ENCODE measurements at regions not wholly inside any gene's neighbourhood (a gene's known extent, or its start where the extent isn't known, plus 50 kb on each side); places are given as distances from the start of the nearest gene placed in this dataset.
"Not testable (repeated sequence)": the region's sequence is repeated elsewhere in the genome, so short reads cannot be mapped to it uniquely, and the experiment has no call there.

- no peak for DNase-seq
Measured at GRCh38 chr3:5560199-5560598, 372.7 kb downstream of the EDEM1 start.

- DNase-seq = no peak
Measured at GRCh38 chr3:5563537-5564277, 376.2 kb downstream of the EDEM1 start.

- no peak for DNase-seq
Measured at GRCh38 chr3:5564278-5564666, 376.8 kb downstream of the EDEM1 start.

GRCh38 chr3:5565026-5565425 lies 377.5 kb downstream of the EDEM1 start:
- no peak for DNase-seq

DNA sequence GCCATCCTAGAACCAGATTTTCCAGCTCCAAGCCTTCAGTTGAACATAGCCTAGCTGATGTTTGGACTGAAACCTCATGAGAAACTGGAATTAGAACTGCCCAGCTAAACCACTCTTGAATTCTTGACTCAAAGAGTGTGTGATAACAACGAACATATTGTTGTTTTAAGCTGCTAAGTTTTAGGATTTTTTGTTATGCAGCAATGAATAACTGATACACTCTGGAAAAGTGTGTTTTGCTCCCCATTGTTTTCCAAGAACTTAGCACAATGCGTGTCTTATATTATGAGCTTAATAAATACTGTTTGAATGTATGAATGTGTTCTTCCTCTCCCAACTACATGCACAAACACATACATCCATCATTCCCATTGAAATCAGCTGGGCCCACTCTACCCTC lies 379.6 kb downstream of the EDEM1 start:
- no peak for DNase-seq

DNA sequence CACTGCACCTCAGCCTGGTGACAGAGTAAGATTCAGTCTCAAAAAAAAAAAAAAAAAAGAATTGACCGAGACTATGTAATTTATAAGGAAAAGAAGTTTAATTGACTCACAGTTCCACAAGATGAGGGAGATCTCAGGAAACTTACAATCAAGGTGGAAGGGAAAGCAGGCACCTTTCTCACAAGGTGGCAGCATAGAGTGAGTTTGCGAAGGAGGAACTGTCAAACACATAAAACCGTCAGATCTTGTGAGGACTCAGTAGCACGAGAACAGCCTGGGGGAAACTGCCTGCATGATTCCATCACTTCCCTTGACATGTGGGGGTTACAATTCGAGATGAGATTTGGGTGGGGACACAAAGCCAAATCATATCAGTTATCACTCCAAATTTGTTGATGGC lies 380.9 kb downstream of the EDEM1 start:
- no peak for DNase-seq

DNA sequence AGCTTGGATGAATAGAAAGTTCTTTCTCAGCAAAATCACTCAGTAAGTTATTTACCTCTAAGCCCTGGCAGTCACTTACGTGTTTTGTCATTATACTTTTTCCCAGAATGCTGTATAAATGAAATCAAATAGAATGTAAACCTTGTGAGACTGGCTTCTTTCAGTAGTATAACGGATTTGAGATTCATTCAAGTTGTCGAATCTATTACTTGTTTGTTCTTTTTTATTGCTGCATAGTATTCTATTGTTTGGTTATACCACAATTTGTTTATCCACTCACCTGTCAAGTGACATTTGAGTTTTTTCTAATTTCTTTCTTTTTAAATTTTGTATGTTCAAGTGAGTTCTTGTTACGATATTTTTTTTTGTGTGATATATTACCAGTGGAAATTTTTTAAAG lies 381.6 kb downstream of the EDEM1 start:
- no peak for DNase-seq

DNA sequence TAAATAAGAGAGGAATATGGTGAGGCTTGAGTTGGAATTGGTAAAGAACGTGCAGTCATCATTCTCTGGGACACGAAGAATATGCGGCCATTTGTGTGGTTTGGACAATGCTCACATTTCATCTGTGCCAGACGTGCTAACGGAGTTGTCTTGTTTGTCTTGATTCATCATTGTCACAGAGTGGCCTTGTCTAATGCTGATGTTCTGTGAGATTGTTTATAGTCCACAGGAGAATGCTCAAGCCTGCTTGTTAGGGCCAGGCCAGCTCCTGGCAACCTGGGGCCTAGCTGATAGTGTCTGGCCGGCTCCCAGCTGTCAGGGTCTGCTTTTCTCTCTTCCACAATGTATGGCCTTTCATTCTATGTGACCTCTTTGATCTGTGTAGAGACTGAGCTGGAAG lies 384.7 kb downstream of the EDEM1 start:
- DNase-seq = no peak

DNA sequence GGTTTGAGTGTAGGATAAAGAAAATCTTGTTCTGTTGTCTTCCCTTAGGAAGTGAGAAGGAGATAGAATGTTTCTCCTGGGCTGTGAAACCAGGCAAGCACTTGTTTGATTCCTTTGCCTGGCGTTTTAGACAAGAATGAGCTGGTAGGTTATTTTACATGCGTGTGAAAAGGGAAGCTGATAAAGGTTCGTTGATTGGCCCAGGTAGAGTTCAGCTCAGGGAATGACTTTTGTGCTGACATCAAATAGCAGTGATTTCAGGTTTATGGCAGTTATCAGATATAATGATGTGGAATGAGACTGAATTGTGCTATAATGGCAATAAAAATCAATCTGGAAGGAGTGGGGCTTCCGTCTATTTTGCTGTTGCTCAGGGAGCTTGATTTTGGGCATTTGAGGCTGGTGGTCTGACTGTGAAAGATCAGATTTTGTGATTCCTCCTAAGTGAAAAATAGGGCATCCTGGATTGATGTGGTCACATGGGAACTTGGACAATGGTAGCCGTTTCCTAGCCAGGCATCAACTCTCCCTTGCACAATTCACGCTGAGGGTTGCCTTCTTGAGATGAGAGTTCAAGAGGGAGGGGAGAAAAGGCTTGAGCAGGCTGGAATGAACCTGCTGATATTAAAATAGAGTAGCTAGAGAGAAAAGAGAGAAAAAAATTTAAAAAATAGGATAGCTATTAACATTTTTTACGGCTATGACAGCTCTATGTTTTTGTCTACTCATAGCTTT lies 388.9 kb downstream of the EDEM1 start:
- no peak for DNase-seq

- DNase-seq = no peak
Measured at GRCh38 chr3:5579139-5579602, 391.7 kb downstream of the EDEM1 start.

DNA sequence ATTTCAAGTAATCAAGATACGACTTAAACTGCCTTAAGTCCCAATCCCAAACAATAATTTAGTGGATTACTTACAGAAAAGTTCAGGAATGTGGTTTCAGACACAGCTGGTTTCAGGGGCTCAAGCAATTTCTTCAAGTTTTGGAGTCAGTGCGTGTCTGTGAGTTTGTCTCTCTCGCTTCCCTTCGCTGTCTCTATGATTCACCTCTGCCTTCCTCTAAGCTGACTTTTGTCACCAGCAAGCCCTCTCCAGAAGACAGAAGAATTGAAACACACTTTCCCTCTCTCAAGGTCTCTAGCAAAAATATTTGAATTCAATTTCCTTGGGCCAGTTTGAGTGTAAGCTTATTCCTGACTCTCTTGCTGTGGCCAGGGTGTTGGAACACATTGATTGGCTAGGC lies 392.4 kb downstream of the EDEM1 start:
- no peak for DNase-seq

DNA sequence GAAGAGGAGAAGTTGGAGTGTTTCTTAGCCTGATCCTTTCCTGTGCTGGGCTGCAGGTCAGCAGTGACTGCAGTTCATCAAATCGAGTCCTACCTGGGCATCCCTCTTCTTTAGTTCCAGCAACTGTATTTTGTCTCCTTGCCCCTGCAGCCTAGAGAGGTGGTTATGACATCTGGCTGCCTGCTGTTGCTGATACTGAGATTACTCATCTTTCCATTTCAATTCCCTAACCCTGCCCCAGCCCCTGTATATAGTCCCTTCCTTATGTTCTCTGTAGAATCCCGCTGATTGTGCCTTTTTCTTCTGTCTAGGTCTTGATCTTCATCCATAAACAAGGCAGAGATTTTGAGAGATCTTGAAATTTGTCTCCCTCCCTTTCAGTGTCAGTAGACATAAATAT lies 393.3 kb downstream of the EDEM1 start:
- no peak for DNase-seq

GRCh38 chr3:5581743-5582142 lies 394.2 kb downstream of the EDEM1 start:
- DNase-seq = no peak

DNA sequence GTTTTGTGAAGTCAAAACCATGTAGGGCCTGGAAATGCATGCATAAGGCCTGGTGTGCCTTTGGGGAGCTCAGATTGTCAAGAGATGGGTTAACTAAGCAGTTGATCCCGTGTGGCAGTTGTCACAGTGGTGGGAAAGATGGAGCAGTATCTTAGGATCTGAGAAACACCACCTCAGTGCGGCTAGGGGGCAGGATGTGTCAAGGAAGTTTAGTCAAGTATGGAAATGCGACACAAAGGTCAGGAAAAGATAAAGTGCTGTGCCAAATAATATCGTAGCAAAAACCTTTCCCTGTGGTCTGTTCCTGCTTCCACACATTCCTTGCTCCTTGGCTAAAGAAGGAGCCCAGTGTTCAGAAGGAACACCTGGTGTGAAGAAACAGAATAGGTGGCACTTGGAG lies 396.4 kb downstream of the EDEM1 start:
- no peak for DNase-seq

DNA sequence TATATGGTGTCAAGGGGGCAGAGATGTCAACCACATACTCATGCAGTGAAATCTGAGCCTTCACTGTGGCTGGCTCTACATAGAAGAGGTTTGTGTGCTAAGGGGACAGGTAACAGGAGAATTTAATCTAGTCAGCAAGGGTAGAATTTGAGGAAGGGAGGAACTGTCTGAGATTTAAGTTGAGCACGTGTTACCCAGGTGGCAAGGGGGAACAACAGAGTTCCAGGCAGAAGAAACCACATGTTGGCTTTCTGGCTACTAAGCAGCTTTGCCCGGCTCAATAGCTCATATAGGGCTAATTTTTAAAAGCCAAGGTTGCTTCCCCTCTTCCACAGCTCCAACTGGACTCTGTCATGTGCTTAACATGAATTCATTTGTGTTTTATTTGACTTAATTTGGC lies 397.6 kb downstream of the EDEM1 start:
- no peak for DNase-seq

- no peak for DNase-seq
Measured at GRCh38 chr3:5606884-5607472, 419.5 kb downstream of the EDEM1 start.

DNA sequence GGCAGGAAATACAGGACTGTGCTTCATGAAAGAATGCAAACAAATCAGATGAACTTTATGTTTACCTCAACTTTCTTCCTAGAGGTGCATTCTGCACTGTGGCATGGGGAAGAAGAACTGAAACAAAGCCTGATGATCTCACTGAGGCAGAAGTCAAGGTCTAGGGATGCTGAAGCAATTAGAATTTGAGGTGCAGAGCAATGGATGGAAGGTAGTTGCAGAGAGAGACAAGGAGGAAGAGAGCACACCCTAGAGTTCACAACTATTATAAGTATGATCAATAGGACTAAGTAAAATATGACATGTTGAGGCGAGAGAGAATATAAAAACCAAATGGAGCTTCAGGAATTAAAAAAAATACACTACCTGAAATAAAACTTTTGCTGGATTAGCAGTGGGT lies 420.1 kb downstream of the EDEM1 start:
- DNase-seq = no peak

GRCh38 chr3:5608971-5609370 lies 421.5 kb downstream of the EDEM1 start:
- DNase-seq = not testable (repeated sequence)

- DNase-seq = no peak
Measured at GRCh38 chr3:5613599-5613998, 426.1 kb downstream of the EDEM1 start.

DNA sequence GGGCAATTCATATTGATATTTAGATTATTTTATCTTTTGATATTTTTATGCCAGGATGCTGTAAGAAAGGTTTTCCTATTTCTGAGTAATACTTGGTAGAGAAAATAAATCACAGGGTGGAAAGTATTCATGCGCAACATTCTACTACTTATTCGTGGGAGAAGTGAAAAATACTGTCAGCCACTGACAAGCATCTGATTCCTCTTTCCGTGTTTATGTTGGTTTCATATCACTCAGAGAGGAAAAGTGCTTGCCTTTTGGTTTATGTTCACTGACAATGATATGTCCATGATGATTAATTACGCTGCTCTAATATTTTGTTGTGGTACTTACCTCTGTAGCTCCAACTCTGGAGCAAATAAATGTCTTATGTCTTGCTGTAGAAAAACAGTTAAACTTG lies 429.4 kb downstream of the EDEM1 start:
- no peak for DNase-seq

- DNase-seq = no peak
Measured at GRCh38 chr3:5618170-5618569, 430.7 kb downstream of the EDEM1 start.

GRCh38 chr3:5630406-5630805 lies 442.9 kb downstream of the EDEM1 start:
- DNase-seq = no peak

DNA sequence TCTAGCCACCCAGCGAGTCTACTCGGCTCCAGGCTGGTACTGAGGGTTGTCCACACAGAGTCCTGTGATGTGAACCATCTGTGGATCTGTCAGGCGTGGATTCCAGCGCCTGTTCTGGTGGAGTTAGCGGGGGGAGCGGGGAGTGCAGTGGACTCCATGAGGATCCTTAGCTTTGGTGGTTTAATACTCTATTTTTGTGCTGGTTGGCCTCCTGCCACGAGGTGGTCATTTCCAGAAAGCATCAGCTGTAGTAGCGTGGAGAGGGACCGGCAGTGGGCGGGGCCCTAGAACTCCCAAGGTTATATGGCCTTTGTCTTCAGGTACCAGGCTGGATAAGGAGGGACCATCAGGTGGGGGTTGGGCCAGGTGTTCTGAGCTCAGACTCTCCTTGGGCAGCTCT lies 446.5 kb downstream of the EDEM1 start:
- no peak for DNase-seq

DNA sequence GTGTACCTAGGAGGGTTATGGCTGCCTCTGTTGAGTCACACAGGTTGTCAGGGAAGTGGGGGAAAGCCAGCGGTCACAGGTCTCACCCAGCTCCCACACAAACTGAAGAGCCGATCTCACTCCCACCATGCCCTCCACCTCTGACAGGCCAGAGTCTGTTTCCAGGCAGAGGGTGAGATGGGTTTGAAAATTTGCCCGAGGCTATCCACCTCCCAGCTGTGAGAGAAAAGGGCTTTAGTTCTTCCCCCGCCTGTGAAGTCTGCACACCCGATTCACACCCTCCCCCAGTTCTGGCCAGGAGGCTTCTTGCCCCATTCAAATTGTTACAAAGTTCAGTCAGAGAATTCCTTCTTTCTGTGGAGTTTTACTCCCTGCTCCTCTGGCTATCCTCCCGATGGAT lies 446.9 kb downstream of the EDEM1 start:
- DNase-seq = no peak

Measured in activated CD4-positive, alpha-beta T cell treated with anti-CD3 and anti-CD28 coated beads, Interleukin-2, amount 50 U/mL, for 48 hours (primary cell).